ENCODE measurements at regions not wholly inside any gene's neighbourhood (a gene's known extent, or its start where the extent isn't known, plus 50 kb on each side); places are given as distances from the start of the nearest gene placed in this dataset.

DNA sequence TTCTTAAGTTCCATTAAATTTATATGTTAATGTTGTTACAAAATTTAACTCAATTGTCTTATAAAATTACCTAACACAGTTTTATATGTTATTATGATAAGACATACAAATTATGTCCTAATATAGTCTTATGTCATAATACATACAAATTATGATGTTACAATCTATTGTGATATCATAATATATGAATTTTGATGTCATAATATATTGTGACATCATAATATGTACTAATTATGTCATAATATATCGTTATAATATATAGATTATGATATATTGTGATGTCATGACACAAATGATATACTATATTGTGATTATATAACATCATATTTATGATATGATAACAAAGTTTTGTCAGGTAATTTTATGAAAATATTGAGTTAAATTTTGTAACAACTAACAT, 1789.6 kb downstream of the TP53TG3F start:
- Histone ChIP-seq H3K9me3 (ENCODE audit: control insufficient read depth, low read depth, low read length) (peaks cover 66% of the 10 kb centered on the region), H3K9ac (ENCODE audit: extremely low read depth, insufficient read length, low read length) (no peak overlapping the region), H3K14ac (ENCODE audit: insufficient read depth, low read length) (no peak overlapping the region), H4K20me1 (ENCODE audit: control insufficient read depth, insufficient read depth, insufficient read length) (no peaks in the 10 kb centered on the region), H3K23me2 (ENCODE audit: insufficient read length, low read depth, low read length, poor library complexity, severe bottlenecking) (no peaks in the 10 kb centered on the region), H3K4me2 (ENCODE audit: insufficient read depth, insufficient read length, low read length) (no peak overlapping the region), H3K56ac (ENCODE audit: insufficient read length, low read depth, low read length) (no peak overlapping the region), H3K79me1 (ENCODE audit: insufficient read depth, low read depth, low read length, poor library complexity, severe bottlenecking) (no peaks in the 10 kb centered on the region), H2AFZ (ENCODE audit: low read length) (no peak overlapping the region), H4K8ac (replicated peaks; ENCODE audit: insufficient read length, low read depth, low read length) (no peak overlapping the region), H3K4ac (ENCODE audit: low read depth, low read length) (no peak overlapping the region), H2BK20ac (ENCODE audit: low read depth, low read length, poor library complexity, severe bottlenecking) (no peak overlapping the region), H3T11ph (ENCODE audit: low read length) (no peak overlapping the region), H3K23ac (ENCODE audit: insufficient read length, low read depth, low read length) (no peak overlapping the region), H3K27me3 (ENCODE audit: insufficient read depth, low read length) (no peaks in the 10 kb centered on the region), H2BK5ac (ENCODE audit: insufficient read length, low read length) (no peak overlapping the region), H2BK15ac (ENCODE audit: low read depth, low read length) (no peak overlapping the region), H2BK12ac (ENCODE audit: insufficient read length, low read depth, low read length) (no peak overlapping the region), H2AK5ac (ENCODE audit: insufficient read length, low read length) (no peak overlapping the region), H2BK120ac (ENCODE audit: low read depth, low read length, poor library complexity, severe bottlenecking) (no peak overlapping the region), H4K5ac (ENCODE audit: insufficient read length, low read depth, low read length) (no peak overlapping the region), H4K91ac (ENCODE audit: insufficient read length, low read depth, low read length) (no peak overlapping the region), H3K27ac (ENCODE audit: insufficient read length, low read depth, low read length) (no peak overlapping the region), H3K79me2 (ENCODE audit: insufficient read depth, low read length) (no peaks in the 10 kb centered on the region), H3K4me1 (ENCODE audit: insufficient read depth, low read length) (no peaks in the 10 kb centered on the region), H3K18ac (ENCODE audit: insufficient read length, low read depth, low read length) (no peak overlapping the region)
- no peak for DNase-seq
- no peaks in the 10 kb centered on the region for H3K4me1 Mint-ChIP-seq
- peaks cover 80 to 82% of the 10 kb centered on the region in 2 experiments for H3K9me3 Mint-ChIP-seq
- H3K4me3 Mint-ChIP-seq = no peak overlapping the region
- H3K27me3 Mint-ChIP-seq (ENCODE audit: low read depth) = peaks cover 4% of the 10 kb centered on the region; the same call in 1 of the 2 replicates
- H3K27ac Mint-ChIP-seq = no peak overlapping the region
- peaks cover 0 to 24% (median 9%) of the 10 kb centered on the region in 3 experiments; a peak in 6 of 7 replicates for H3K36me3 Mint-ChIP-seq (ENCODE audit: insufficient read depth in 1 of 3, low read depth in 3 of 3)
- WGBS (ENCODE audit: extremely low coverage, insufficient read length, low lambda C conversion rate) = no CpG with 5 or more reads among the region's 1 CpG
- TF ChIP-seq, protein P1, sequence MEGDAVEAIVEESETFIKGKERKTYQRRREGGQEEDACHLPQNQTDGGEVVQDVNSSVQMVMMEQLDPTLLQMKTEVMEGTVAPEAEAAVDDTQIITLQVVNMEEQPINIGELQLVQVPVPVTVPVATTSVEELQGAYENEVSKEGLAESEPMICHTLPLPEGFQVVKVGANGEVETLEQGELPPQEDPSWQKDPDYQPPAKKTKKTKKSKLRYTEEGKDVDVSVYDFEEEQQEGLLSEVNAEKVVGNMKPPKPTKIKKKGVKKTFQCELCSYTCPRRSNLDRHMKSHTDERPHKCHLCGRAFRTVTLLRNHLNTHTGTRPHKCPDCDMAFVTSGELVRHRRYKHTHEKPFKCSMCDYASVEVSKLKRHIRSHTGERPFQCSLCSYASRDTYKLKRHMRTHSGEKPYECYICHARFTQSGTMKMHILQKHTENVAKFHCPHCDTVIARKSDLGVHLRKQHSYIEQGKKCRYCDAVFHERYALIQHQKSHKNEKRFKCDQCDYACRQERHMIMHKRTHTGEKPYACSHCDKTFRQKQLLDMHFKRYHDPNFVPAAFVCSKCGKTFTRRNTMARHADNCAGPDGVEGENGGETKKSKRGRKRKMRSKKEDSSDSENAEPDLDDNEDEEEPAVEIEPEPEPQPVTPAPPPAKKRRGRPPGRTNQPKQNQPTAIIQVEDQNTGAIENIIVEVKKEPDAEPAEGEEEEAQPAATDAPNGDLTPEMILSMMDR (conservative IDR thresholded peaks at IDR 0.05) = no peak

Data from H9 (cell line).